Endodermal cell (in vitro differentiated cells): ENCODE measurements at regions not wholly inside any gene's neighbourhood (a gene's known extent, or its start where the extent isn't known, plus 50 kb on each side); places are given as distances from the start of the nearest gene placed in this dataset.

Experiments
- DNase-seq: peaks from one replicate; pipeline ENCODE4 v3.0.0-alpha.2; 2017
- H3K27ac ChIP-seq: 2 replicates; pipeline ENCODE4 v1.5.1; 2013; ENCODE audit warnings: mild to moderate bottlenecking, low read depth, low read length, moderate library complexity
- H3K27me3 ChIP-seq: 2 replicates; pipeline ENCODE4 v1.6.1; 2013; ENCODE audit warnings: mild to moderate bottlenecking, low read length, moderate library complexity; ENCODE audit not compliant: insufficient read depth, control insufficient read depth, poor library complexity, severe bottlenecking
- H3K36me3 ChIP-seq: 2 replicates; pipeline ENCODE4 v1.7.0; 2013; ENCODE audit warnings: mild to moderate bottlenecking, low read length, moderate library complexity; ENCODE audit not compliant: control insufficient read depth, insufficient read depth
- H3K4me1 ChIP-seq: one replicate; pipeline ENCODE4 v1.7.0; 2013; ENCODE audit warnings: low read length; ENCODE audit not compliant: control insufficient read depth, insufficient read depth
- H3K4me3 ChIP-seq: 2 replicates; pipeline ENCODE4 v1.5.1; 2013; ENCODE audit warnings: mild to moderate bottlenecking, low read length, moderate library complexity
- H3K9ac ChIP-seq: 2 replicates; pipeline ENCODE4 v1.6.1; 2013; ENCODE audit warnings: mild to moderate bottlenecking, low read length, moderate library complexity; ENCODE audit not compliant: poor library complexity, severe bottlenecking; ENCODE audit errors: extremely low read depth
- H3K9me3 ChIP-seq: 2 replicates; pipeline ENCODE4 v1.6.1; 2013; ENCODE audit warnings: mild to moderate bottlenecking, low read length, moderate library complexity; ENCODE audit not compliant: control insufficient read depth
- H3K27ac Mint-ChIP-seq: 2 replicates; pipeline ENCODE4 v1.8.0; 2020; ENCODE audit warnings: mixed read lengths
- H3K27me3 Mint-ChIP-seq: 2 replicates; pipeline ENCODE4 v1.8.0; 2021; ENCODE audit warnings: mild to moderate bottlenecking, mixed read lengths; ENCODE audit not compliant: insufficient read depth
- H3K36me3 Mint-ChIP-seq: 2 replicates; pipeline ENCODE4 v1.8.0; 2020; ENCODE audit warnings: low read depth, mixed read lengths
- H3K4me1 Mint-ChIP-seq: 2 replicates; pipeline ENCODE4 v1.8.0; 2020; ENCODE audit warnings: mixed read lengths
- H3K4me3 Mint-ChIP-seq: 2 replicates; pipeline ENCODE4 v1.8.0; 2020; ENCODE audit warnings: mild to moderate bottlenecking, moderate library complexity, mixed read lengths
- H3K9me3 Mint-ChIP-seq: 2 replicates; pipeline ENCODE4 v1.8.0; 2020; ENCODE audit warnings: mild to moderate bottlenecking, mixed read lengths
- WGBS, 2 experiments: methylation state at CpG; one replicate each; pipeline versions ENCODE4 v1.1.5 to v1.1.7; 2013; ENCODE audit warnings: missing lambda C conversion rate in 2 of 2, mixed read lengths in 1 of 2; ENCODE audit not compliant: insufficient coverage in 1 of 2, insufficient read length in 1 of 2; 5-methylcytosine and 5-hydroxymethylcytosine counted together
- TF ChIP-seq, protein P1 (sequence below): fragments of 200-600 bp; sonication (generic); conservative IDR thresholded peaks from 2 replicates; pipeline ENCODE4 v1.5.0; 2021; ENCODE audit warnings: antibody characterized with exemption, mild to moderate bottlenecking

DNA sequence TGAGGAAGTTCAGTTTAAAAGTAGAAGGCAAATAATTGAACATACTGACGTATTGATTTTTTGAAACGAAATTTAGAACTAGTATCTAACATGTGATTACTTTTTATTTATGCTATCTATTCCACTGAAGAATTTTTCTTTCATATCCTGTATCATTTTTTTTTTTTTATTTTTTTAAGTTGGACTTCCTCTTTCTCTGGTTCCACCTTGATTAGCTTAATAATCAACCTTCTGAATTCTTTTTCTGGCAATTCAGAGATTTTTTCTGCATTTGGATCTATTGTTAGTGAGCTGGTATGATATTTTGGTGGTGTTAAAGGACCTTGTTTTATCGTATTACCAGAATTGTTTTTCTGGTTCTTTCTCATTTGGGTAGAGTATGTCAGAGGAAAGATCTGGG, 411.2 kb downstream of the SOX11 start:
- no peak overlapping the region for H3K4me3 Mint-ChIP-seq
- peaks cover 6% of the 10 kb centered on the region for H3K4me1 Mint-ChIP-seq
- no peak for DNase-seq
- H3K27me3 Mint-ChIP-seq: no peaks in the 10 kb centered on the region
- no peaks in the 10 kb centered on the region for H3K4me1 ChIP-seq
- TF ChIP-seq, protein P1, sequence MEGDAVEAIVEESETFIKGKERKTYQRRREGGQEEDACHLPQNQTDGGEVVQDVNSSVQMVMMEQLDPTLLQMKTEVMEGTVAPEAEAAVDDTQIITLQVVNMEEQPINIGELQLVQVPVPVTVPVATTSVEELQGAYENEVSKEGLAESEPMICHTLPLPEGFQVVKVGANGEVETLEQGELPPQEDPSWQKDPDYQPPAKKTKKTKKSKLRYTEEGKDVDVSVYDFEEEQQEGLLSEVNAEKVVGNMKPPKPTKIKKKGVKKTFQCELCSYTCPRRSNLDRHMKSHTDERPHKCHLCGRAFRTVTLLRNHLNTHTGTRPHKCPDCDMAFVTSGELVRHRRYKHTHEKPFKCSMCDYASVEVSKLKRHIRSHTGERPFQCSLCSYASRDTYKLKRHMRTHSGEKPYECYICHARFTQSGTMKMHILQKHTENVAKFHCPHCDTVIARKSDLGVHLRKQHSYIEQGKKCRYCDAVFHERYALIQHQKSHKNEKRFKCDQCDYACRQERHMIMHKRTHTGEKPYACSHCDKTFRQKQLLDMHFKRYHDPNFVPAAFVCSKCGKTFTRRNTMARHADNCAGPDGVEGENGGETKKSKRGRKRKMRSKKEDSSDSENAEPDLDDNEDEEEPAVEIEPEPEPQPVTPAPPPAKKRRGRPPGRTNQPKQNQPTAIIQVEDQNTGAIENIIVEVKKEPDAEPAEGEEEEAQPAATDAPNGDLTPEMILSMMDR: no peak
- H3K9me3 Mint-ChIP-seq: peaks cover 6% of the 10 kb centered on the region
- no peak overlapping the region for H3K4me3 ChIP-seq
- H3K27ac Mint-ChIP-seq: no peak overlapping the region
- WGBS, 2 experiments: 98 to 100% methylated on average over 1 to 2 of the region's 3 CpGs
- no peaks in the 10 kb centered on the region for H3K9me3 ChIP-seq
- no peak overlapping the region for H3K27ac ChIP-seq
- H3K36me3 ChIP-seq: no peaks in the 10 kb centered on the region
- no peaks in the 10 kb centered on the region for H3K36me3 Mint-ChIP-seq
- H3K27me3 ChIP-seq: no peaks in the 10 kb centered on the region
- H3K9ac ChIP-seq: no peak overlapping the region

DNA sequence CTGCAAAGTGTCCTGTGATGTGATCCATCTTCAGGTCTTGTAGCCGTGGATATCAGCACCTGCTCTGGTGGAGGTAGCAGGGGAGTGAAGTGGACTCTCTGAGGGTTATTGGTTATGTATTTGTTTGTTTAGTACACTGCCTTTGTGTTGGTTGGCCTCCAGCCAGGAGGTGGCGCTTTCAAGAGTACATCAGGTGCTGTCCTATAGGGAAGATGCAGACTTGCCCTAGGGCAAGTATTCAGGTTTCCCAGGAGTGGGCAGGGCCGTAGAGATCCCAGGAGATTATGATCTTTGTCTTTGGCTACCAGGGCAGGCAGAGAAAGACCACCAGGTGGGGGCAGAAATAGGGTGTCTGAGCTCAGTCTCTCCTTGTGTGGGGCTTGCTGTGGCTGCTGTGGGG, 411.8 kb downstream of the SOX11 start:
- Histone ChIP-seq H3K4me3 (no peak overlapping the region), H3K9me3 (no peaks in the 10 kb centered on the region), H3K27ac (no peak overlapping the region), H3K36me3 (no peaks in the 10 kb centered on the region), H3K4me1 (no peaks in the 10 kb centered on the region), H3K9ac (no peak overlapping the region), H3K27me3 (no peaks in the 10 kb centered on the region)
- Mint-ChIP-seq H3K27me3 (no peaks in the 10 kb centered on the region), H3K27ac (no peak overlapping the region), H3K9me3 (peaks cover 5% of the 10 kb centered on the region), H3K4me3 (no peak overlapping the region), H3K36me3 (no peaks in the 10 kb centered on the region), H3K4me1 (peaks cover 7% of the 10 kb centered on the region)
- 93 to 100% methylated on average over 1 to 3 of the region's 3 CpGs for WGBS, 2 experiments
- TF ChIP-seq, protein P1: peak; percentile 51
- peak; percentile 69 for DNase-seq

DNA sequence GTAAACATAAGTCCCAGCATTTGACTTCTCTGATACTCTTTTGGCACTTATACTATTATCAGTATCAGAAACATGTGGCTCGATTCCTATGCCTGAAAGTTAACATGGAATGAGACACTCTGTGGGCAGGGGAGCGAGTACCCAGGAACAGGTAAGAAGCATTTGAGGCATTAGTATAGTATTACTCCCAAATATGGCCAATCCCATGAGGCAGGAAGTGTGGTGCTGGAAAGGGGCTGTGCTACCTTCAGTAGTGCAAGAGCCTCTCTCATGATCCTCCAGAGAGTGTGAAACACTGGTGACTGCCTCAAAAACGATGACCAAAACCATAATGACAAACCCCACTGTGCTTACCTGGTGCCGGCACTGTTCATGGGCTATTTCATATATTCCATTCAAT, 415.1 kb downstream of the SOX11 start:
- Mint-ChIP-seq H3K4me3 (no peak overlapping the region), H3K27ac (no peak overlapping the region), H3K36me3 (no peaks in the 10 kb centered on the region), H3K9me3 (peaks cover 5% of the 10 kb centered on the region), H3K27me3 (no peaks in the 10 kb centered on the region), H3K4me1 (peaks cover 8% of the 10 kb centered on the region)
- Histone ChIP-seq H3K4me3 (no peak overlapping the region), H3K27ac (no peak overlapping the region), H3K9ac (no peak overlapping the region), H3K4me1 (no peaks in the 10 kb centered on the region), H3K27me3 (no peaks in the 10 kb centered on the region), H3K36me3 (no peaks in the 10 kb centered on the region), H3K9me3 (no peaks in the 10 kb centered on the region)
- TF ChIP-seq, protein P1: no peak
- DNase-seq: no peak
- WGBS, 2 experiments: 87 to 100% methylated on average over 1 to 4 of the region's 4 CpGs
